SK-N-DZ (cell line): ENCODE measurements at regions not wholly inside any gene's neighbourhood (a gene's known extent, or its start where the extent isn't known, plus 50 kb on each side); places are given as distances from the start of the nearest gene placed in this dataset.

Experiments
- DNase-seq: peaks from one replicate; pipeline ENCODE4 v3.0.0-alpha.2; 2015; ENCODE audit warnings: low spot score

DNA sequence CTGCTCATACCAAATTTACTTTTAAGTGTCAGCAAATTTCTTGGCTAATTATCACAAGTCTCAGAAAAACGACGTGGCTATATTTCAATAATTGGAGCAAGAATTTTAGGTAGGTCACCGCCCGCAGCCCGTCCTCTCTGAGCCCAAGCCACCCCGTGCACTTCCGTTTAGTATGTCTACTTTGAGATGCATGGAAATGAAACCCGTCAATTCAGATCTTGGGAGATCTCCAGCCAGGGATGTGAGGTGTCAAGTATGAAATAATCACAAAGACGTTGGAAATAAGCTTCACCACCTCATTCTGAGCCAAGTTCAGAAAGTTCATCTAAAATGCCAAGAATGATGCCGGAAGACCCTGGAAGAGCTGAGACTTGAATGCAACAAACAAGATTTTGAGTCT, 132.6 kb upstream of the IRF2BP2 start:
- no peak for DNase-seq

- DNase-seq = no peak
Observed at GRCh38 chr1:234737967-234738314, 128.0 kb upstream of the IRF2BP2 start.

DNA sequence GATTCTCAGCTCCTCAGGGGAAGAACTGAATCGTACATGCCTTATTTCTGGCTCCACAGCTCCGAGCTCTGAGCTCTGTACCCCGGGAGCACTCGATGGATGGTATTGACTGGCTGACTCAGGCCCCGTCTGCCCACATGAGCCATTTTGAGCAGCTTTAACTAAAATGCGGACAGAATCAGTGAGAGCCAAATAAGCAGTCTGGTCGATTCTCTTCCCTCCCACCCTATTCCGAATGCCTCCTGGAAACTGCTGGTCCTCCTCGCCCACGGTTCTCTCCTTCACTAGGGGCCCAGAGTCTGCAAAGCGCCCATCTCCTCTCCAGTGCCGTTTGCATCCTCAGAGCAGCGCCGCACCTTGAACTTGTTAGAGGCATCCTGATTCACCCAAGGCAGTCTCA, 125.9 kb upstream of the IRF2BP2 start:
- DNase-seq = no peak

DNA sequence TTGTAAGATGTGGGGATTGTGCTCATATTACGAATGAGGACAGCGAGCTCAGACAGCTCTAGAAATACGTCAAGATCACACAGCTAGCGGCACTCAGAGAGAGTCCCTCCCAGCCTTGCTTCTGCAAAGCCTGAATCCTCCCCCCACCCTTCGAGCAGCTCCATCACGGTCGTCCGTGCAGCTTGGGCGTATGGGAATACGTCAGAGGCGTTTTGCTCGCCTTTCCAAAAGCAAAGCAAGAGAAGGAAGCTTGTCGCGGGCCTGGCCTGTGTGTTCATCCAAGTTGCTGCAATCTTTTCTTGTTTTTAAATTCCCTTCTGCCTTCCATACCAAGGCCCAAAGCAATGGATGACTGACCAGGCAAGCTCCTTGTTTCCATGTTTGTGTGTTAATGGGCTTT, 125.5 kb upstream of the IRF2BP2 start:
- DNase-seq = no peak

DNA sequence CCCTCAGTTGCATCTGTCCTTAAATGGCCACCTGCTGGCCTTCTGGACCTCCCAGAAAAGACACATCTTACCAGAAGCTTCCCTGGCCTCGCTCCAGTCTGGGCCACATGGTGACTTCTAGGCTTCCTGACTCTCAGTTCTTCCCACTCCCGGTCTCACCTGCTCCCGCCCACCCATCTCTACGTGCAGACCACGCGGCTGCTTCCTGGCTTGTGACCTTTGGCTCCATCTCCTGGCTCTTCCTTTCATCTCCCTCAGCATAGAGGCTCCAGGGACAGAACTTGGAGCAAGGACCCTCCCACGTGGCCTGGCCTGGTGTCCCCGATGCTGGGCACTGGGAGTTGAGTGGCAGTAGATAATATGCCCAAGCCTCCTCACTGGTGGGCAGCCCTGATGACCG, 124.9 kb upstream of the IRF2BP2 start:
- no peak for DNase-seq

DNA sequence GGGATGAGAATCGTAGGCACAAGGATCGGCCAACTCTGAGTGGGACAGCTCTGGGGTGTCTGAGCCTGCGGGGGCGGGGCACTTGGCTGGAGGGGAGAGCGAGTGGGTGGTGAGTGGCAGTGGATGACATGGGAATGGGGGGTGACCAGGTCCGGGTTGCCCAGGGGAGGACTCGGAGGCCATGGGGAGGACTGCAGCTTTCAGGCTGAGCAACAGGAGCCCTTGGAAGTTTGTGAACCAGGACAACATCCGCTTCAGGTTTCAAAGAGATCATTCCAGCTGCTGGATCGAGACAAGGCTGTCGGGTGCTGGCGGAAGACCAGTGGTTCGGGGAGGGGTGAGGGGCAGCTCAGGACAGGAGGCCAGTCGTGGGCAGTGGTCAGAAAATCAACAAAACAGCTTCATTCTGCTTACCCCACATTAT, 124.4 kb upstream of the IRF2BP2 start:
- DNase-seq = no peak

- no peak for DNase-seq
Observed at GRCh38 chr1:234733427-234733826, 123.4 kb upstream of the IRF2BP2 start.

DNA sequence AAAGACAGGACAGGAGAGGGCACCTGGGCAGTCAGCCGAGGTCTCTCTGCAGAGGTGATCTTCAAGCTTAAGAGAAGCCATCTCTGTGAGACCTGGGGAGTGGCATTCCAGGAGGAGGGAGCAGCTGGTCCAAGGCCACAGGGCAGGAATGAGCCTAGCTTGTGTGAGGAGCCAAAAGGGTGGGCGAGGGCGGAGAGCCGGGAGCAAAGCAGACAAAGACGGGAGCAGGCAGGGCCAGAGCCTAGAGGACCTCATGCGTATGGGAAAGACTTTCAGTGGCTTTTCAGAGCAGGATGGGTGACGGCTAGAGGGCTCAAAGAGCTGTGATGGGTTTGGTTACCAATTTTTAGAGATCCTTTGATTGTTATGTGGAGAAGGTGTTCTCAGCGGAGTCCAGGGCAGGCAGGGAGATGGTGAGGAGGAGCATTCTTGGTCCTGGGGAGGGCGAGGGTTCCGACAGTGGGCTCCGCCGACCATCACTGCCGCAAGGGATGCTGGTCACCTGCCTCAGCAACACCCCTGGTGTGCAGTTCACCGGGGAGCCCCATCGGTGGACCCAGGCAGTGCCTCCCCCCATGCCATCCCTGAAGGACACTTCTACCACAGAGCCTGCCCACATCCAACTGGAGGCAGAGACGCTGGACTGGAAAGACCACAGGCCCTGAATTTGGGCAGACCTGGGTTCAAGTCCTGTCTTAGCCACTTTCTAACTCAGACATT, 122.9 kb upstream of the IRF2BP2 start:
- no peak for DNase-seq

DNA sequence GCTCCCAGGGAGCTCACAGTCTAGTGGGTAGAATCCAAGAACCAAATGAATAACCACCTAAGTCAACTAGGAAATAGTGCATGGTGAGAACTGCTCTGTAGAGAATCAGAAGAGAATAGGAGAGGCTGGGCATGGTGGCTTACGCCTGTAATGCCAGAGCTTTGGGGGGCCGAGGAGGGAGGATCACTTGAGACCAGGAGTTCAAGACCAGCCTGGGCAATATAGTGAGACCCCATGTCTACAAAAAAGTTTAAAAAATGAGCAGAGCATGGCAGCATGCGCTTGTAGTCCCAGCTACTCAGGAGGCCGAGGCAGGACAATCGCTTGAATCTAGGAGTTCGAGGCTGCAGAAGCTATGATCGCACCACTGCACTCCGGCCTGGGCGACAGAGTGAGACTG, 122.3 kb upstream of the IRF2BP2 start:
- DNase-seq = no peak

DNA sequence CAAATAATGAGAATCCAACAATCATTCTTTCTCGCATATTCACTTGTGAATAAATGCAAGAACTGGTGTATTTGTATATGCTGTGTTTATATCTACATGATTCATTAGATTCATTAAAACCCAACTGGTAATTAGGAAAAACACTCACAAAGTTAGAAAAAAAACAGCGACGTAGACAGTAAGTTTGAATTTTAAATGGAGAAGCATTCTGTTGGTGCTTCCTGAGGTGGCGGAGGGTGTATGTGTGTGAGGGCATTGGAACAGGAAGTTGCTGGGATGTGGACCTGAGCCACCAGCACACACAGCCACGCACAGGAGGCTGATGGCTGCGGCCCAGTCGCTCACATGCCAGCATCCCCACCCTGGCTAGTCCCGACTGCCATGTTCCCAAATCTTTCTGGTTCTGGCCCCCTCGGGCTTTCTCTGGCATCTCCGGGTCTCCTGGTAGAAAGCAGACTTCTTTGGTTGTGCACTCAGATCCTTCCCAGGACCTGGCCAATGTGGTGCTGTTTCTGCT, 121.6 kb upstream of the IRF2BP2 start:
- no peak for DNase-seq

DNA sequence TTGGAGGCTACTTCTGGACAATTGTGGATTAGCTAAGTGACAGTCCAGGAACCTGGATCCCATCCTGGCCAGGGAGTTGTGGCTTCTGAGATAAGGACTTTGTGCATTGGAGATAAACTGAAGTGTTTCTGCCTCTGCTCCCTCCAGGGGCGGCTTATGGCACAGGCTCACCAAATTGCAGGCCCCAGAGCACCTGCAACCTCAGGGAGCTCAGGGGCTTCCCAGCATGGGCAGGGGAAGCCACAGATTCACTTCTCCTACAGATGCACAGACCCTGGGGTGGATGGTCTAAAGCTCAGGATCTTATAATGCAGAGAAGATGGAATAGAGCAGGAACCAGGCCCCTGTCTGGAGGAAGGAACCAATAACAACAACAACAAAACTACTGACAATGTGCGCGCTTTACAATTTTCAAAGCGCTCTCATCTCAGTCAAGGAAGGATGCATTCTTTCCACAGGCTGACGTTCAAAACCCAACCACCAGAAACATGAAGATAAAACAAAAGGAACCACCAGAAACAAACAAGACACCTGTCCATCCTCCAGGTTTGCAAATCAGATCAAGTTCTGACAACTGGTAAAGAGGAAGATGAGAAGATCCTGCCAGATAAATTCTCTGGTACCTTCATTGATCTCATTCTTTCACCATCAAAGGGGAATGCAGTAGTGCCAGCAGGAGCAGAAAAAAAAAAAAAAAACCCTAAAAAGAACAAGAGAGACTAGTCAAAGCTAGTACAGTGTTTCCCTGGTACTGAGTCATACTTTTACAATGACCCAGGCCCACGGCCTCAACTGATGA, 121.0 kb upstream of the IRF2BP2 start:
- peak; percentile 63 for DNase-seq

DNA sequence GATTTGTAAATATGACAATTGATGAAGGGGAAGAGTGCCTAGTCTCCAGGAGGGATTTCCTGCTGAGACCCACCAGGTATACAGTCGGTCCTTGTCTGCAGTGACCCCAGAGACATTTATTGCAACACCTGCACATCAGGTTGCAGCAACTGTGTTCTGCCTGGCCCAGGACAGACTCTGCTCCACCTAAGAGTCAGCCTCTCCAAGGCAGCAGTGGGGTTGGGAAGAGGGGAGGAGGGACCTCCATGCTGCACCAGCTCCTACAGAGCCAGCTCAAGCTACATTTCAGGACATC, 120.4 kb upstream of the IRF2BP2 start:
- no peak for DNase-seq

DNA sequence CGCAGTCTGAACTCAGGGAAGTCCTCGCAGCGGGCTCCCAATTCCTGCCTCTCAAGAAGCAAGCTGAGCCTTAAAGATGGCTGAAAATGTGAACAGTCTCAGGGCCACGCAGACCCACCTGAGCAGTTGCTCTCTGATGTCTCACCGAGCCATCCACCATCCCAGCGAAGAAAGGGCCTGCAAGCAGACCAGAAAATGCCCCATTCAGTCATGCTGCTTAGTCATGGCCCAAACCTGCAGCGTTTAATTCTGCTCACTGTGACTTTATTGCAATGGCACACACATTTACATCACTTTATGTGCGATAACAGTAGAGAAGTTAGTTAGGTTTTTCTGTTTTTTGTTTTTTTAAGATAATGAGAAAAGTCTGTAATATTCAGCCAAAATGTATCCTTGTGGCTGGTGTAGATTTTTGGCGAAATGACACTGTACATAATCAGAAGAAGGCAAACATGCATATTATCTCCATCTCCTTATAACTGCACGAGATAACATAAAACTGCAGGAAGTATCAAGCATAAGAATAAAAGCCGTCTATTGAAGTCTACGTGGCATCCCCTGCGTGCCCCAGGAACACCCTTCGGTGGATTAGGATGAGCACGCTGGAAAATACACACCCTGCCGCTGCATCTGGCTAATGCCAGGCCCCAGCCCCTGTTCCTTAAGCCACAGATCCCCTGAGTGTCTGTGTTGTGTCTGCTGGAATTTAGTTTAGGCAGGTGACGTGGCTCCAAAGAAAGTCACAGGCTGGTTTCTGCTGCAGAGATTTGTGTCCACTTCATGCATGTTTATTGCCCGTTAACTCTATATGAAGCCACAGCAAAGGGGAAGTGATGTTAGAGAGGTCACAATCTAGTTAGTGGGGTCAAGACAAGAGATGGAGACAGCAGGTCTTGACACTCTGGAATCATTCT, 119.8 kb upstream of the IRF2BP2 start:
- peak; percentile 73 for DNase-seq

DNA sequence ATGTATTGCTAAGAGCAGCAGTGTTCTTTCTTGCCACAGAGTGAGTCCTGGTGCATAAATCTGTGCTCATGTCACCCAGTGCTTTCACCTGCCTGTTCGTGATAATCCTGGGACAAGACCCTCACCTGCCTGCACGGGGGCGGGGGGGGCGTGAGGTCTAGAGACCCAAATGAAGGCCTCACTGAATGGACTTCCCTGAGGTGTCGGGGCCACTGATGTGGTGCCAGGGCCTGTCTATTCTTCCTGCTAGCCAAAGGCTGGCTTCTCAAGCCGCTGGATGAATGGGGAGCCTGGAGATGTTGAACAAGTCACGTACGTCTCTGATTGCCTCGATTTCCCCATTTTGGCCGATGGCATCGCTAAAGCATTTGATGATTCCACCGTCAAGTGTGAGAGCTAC, 118.8 kb upstream of the IRF2BP2 start:
- no peak for DNase-seq

DNA sequence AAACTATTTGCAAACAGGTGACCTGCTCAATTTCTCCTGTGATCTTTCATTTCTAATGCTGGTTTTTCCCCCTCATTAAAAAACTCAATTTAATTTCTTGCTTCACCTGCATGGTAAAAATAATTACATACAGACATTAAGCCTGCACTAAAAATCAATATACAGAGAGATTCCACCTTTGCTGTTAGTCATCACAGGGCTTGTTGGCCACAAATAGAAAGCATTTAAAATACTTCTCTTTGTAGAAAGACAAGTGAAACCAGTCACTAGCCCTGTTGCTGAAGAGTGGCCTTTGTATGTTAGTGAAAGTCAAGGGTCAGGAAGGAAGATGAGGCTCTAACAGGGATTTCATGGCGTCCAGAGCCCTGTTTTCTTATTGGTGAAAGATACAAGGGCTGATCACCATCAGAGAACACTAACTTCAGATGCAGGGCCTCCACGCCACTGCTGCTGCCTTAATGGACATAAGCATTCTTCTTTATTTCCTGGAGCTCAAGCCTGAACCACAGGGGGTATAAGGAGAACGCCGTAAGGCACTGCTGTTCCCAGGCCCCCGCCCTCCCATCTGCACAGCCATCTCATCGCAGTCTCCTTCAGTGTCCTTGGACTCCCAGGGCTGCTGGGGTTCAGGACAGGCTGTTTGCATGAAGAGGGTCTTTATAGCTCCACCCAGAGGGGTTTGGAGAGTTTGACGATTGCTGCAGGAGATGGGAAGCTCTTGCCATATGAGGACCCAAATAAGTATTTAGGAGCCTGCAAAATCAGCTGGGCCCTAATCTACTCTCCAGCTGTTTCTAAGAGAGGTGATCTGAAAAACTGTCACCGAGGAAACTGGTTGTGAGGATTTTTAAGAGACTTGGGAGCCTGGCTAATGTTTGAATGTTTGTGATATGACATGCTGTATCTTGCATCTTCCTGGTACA, 117.3 kb upstream of the IRF2BP2 start:
- DNase-seq = no peak

DNA sequence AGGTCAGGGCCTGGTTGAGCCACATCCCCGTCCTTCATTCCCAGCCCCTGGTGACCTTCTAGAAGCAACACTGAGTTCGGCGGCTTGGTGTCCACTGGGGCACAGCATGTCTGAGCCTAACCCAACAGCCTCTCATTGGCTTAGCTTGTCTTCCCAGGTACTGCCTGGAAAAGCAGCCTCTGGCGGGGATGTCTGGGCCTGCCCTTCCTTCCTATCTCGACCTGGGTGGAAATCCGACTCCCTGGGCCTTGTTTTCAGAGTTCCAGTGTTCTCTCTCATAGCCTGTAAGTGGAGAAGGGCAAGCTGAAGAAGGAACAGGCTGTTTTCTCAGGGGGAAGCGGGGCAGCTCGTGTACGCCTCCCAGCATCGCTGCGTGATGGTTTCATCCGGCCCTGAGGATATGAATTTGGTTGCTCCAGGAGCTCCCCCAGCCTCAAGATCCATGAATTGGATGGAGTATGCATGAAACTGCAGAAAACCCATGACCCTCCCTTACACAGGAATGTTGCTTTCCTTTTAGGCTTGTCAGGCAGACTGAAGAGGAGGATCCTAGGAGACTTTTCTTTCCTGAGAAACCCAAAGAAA, 116.5 kb upstream of the IRF2BP2 start:
- DNase-seq = peak; percentile 49

DNA sequence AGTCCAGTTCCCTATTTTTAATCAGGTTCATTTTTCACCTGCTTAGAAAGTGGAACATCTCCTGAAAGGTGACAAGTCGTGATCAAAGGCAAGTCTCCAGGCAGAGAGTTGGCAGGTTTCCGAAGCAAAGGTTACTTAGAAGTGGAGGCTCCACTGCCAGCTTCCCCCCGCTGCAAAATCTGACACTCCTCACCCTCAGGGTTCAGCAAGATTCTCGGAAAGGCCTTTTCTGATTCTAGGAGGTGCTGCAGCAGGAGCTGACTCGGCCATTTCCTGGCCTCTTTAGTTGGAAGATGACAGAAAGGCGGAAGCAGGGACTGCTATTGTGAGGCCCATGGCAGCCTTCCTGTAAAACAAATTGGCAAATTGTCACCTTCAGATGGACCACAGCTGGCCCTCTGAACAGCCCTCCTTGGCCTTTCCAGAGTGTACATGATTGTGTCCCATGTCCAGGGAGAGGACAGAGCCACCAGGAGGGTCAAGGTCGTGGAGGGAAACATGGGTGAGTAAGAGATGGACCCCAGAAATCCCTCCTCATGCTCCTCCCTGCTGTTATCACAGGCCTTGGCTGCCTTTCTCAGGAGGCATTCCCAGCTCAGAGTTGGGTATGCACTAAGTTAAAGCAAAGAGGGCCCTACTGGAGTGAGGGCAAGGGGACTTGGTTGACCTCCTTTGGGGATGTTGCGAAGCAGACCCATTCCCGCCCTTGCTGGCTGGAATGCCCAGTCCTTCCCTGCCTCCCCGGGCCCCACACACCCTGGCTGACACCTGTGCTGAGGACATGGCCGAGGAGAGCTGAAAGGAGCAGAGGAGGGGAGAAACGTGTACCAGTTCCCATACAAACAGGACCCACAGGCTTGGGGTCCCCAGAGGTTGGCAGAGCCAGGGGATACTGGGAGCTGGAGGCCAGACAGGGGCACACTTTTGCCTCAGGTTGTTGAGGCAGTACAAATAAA, 115.5 kb upstream of the IRF2BP2 start:
- no peak for DNase-seq

DNA sequence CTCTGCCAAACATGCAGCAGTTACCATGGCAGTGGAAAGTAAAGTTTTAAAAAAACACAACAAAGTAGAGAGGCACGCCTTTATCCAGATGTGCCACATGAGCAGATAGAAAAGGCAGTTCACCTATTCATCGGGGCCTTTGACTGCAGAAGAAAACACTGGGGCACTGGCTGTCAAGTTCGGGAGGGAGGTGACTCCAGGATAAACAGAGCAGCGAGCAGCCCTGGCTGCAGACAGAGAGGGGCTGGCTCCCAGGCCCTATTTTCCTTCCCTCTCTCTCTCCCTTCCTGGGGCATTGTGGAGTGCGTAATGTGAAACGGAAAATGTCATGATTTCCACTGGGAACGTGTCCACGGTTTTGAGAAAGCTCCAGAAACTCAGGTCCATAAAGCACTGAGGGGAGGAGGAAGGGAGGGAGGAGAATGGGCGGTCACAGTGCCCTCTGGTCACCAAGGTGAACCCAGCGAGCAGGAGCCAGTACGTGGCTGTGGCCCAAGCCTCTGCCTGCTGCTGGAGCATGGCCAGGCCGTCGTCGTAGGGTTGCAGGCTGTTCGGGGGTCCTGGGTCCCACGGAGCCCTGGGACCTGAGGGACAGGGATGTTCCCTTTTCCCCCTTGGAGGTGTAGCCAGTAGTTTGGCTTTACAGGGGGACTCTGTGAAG, 114.7 kb upstream of the IRF2BP2 start:
- no peak for DNase-seq
